ENCODE measurements at regions not wholly inside any gene's neighbourhood (a gene's known extent, or its start where the extent isn't known, plus 50 kb on each side); places are given as distances from the start of the nearest gene placed in this dataset.

GRCh38 chr4:27921231-27921630 is 1060.6 kb downstream of the STIM2 start:
- TF ChIP-seq, protein P1, sequence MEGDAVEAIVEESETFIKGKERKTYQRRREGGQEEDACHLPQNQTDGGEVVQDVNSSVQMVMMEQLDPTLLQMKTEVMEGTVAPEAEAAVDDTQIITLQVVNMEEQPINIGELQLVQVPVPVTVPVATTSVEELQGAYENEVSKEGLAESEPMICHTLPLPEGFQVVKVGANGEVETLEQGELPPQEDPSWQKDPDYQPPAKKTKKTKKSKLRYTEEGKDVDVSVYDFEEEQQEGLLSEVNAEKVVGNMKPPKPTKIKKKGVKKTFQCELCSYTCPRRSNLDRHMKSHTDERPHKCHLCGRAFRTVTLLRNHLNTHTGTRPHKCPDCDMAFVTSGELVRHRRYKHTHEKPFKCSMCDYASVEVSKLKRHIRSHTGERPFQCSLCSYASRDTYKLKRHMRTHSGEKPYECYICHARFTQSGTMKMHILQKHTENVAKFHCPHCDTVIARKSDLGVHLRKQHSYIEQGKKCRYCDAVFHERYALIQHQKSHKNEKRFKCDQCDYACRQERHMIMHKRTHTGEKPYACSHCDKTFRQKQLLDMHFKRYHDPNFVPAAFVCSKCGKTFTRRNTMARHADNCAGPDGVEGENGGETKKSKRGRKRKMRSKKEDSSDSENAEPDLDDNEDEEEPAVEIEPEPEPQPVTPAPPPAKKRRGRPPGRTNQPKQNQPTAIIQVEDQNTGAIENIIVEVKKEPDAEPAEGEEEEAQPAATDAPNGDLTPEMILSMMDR (IDR thresholded peaks at IDR 0.05; ENCODE audit: insufficient read depth, low read depth, low read length) = no peak
- TF ChIP-seq EZH2 (IDR thresholded peaks at IDR 0.05; ENCODE audit: insufficient read depth, low read length) = no peak

All from astrocyte (in vitro differentiated cells and primary cell).